HG03139 (cell line): ENCODE measurements at regions not wholly inside any gene's neighbourhood (a gene's known extent, or its start where the extent isn't known, plus 50 kb on each side); places are given as distances from the start of the nearest gene placed in this dataset.
"Not testable (repeated sequence)": the region's sequence is repeated elsewhere in the genome, so short reads cannot be mapped to it uniquely, and the experiment has no call there.

Source experiments
- ATAC-seq: cut with Tn5 transposase; IDR thresholded peaks from one replicate; pipeline ENCODE4 v1.9.1; 2021; ENCODE audit not compliant: unreplicated experiment

DNA sequence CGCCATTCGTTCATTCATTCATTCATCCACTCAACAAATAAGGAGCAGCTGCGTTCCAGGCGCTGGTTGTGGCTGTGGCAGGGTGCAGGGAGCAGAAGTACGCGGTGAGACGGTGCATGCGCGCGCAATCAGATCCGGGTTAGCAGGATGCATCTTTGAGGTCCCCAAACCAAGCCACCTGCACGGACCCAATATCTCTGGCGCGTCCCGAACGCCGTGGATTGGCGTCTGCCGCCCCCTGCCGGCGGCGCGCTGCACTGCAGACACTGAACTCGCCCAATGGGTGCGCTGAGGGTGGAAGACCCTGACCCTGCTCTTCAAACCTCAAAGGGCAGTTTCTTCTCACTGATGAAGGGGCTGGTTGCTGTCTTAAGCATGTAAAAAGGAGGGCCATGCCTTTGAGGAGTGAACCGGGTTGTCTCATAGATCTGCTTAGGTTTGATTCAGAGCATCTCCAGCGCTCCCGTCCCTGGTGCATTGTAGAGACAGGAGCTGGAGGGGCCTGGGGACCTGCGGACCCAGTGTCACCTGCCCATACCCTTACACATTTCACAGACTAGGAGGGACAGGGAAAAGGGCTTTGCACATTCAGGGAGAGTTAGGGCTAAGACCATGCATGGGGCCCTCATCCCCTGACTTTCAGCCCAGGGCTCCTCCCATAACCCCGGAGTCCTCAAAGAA lies 102.5 kb downstream of the RAMP3 start:
- ATAC-seq = peak; percentile 67

DNA sequence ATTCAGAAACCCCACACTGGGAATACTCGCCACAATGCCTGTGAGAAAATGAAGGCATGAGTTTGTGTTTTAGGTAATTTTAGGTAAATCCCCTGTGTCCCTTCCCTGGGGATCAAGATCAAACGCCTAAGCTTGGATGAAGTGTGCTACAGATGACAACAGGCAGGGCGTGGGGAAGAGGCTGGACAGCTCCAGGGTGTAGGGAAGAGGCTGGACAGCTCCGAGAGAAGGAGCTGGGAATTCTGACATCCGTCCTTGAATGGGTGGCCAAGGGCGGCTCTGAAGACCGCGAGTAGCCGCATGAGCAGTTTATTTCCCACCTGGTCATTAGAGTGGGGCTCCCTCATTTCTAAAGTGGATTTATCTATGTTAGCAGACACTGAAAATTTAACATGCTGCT lies 109.7 kb downstream of the RAMP3 start:
- ATAC-seq = no peak

- no peak for ATAC-seq
Measured at GRCh38 chr7:45268013-45268412, 110.4 kb downstream of the RAMP3 start.

- no peak for ATAC-seq
Measured at GRCh38 chr7:45269192-45269591, 111.6 kb downstream of the RAMP3 start.

DNA sequence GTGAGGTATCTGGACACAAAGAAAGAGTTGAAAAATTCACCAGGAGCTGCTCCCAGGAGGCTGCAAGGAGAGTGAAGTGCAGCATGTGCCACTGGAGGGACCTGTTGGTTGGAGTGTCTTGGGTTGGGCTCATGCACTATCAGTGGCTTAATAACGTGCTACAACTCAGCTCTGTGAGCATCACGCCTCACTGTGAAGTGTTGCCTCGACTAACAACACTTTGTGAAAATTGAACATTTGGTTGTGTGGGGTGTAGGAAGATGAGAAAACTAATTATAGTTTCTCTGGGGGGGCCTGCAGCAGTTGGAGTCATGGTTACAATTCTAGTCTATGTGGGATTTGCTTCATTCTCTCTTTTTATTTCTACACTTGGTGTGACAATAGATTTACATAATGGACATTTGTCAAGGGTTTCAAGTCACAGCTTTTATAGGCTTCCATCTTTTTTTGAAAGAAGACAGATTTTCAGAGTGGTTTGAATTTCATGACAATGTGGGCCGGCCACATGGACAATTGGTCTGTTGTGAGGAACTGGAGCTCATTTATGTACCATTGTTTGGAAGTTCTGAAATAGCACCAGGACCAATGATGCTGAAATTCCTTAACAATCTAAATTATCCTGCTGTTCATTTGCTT lies 121.3 kb downstream of the RAMP3 start:
- no peak for ATAC-seq

DNA sequence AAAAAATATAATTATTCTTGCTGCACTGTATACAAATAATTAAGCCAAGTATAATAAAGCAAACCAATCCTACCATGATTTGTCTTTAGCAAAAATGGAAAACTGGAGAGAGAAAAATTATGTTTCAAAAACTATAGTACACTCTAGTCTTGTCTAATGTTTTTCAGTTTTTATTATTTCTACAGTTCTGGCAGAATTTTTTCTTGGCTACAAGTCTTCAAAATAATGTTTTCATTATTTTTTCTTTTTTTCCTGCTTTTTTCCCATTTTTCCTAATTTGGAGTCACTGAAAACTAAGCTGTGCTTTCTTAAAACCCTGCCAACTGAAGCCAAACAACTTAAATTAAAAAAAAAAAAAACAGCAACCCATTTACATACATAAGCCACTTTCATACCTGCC lies 132.0 kb downstream of the RAMP3 start:
- ATAC-seq = not testable (repeated sequence)

- ATAC-seq = no peak
Measured at GRCh38 chr7:45290880-45291279, 133.3 kb downstream of the RAMP3 start.

DNA sequence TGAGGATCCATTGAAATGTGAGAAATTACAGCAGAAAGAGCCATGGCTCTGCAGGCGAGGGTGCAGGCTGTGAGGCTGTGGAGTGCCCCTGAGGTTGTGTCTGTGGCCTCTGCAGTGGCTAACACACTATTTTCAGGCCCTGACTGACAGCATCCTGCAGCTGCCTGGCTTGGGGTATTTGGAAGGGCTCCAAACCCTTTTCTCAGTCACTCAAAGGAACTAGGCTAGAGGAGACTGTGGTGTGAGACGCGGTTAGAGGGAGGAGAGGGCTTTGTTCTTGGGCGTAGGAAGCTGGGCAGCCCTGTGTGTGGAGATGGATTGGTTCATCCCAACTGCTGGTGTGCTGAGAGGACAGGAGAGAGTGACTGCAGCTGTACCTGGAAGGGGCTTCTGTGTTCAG lies 134.9 kb downstream of the RAMP3 start:
- ATAC-seq = no peak

DNA sequence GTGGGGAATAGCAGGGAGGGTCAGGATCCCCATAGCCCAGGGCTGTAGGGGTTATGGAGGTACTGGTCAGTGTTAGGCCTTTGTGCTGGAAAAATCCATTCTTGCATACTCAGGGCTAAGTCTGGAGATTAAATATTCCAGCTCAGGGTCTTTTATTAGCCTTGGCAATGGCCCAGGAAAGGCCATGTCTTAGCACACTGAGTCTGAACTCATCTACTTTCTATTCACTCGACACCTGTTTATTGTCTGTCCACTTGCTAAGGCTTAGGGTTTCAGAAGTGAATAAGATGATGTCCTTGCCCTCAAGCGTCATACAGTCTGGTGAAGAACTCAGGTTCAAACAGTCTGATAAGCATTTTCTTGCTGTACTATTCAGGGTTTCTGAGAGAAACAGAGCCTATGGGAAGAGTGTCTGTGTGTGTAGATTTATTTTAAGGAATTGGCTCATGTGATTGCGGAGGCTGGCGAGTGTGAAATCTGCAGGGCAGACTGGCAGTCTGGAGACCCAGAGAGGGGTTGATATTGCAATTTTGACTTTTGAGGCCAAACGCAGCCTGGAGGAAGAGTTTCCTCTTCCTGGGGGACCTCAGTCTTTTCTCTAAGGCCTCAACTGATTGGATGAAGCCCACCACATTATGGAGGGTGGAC lies 135.8 kb downstream of the RAMP3 start:
- no peak for ATAC-seq

DNA sequence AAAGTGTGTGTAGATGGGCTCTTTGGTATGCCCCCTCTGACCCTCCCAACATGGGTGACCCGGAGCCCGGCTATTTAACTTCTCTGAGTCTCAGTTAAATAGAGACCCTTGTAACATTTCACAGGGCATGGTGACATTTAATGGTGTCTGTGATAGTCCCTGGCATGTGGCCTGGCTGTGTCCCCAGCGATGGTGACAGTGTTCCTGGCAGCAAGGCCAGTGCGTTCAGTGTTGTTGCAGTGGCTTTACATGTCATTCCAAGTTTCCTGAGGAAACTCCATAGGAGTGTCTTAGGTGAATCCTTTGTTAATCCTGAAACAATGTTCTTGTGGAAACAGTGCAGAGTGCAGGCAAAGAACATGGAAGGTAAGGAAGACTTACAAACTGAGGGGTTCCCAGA lies 137.0 kb downstream of the RAMP3 start:
- no peak for ATAC-seq

DNA sequence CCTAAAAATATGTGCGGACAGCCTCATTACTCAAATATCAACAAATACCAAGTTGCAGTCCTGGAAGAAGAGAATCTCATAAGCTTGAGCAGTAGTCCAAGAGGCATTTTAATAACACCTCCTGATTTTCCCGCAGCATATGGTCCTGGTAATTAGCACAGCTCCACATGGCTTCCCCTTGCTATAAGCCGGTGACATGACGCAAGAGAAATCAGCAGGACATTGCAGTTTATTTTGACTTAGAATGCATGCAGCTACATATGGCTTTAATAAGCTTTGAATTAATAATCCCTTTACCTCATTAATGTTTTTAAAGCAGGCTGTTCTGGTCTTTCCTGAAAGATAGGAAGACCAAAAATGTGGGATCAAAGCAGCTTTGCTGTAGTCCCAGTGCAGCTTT lies 137.6 kb downstream of the RAMP3 start:
- no peak for ATAC-seq

- no peak for ATAC-seq
Measured at GRCh38 chr7:45296748-45297147, 139.2 kb downstream of the RAMP3 start.

DNA sequence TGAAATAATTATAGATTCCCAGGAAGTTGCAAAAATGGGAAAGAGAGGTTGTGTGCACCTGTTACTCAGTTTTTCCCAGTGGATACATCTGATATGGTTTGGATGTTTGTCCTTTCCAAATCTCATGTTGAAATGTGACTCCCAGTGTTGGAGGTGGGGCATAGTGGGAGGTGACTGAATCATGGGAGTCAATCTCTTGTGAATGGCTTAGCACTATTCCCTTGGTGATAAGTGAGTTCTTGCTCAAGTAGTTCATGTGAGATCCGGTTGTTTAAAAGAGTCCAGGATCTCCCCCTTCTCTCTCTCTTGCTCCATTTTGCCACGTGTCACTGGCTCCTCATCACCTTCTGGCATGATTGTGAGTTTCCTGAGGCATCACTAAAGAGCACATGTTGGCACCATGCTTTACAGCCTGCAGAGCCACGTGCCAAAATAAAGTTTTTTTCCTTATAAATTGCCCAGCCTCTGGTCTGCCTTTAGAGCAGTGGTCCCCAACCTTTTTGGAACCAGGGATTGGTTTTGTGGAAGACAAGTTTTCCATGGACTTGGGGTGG lies 149.2 kb downstream of the RAMP3 start:
- ATAC-seq = no peak

DNA sequence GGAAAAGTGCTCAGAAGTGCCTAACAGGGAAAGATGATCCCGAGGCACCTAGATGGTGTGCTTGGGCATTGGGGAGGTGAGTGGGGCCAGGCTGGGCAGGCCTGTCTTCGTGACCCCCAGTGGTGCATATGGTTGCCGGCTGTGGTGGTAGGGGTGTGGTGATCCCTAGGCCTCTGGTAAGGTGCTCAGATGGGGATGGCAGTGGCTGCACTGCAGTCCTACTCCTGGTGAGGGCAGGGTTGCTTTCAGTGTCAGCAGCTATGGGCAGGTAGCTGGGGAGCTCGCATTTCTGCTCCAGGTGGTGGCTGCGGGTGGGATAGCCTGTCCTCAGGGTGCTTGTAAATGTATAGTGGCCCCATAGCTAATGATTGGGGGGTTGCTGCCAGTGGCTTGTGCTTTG lies 154.0 kb downstream of the RAMP3 start:
- no peak for ATAC-seq

GRCh38 chr7:45315512-45315911 lies 157.9 kb downstream of the RAMP3 start:
- ATAC-seq = not testable (repeated sequence)

DNA sequence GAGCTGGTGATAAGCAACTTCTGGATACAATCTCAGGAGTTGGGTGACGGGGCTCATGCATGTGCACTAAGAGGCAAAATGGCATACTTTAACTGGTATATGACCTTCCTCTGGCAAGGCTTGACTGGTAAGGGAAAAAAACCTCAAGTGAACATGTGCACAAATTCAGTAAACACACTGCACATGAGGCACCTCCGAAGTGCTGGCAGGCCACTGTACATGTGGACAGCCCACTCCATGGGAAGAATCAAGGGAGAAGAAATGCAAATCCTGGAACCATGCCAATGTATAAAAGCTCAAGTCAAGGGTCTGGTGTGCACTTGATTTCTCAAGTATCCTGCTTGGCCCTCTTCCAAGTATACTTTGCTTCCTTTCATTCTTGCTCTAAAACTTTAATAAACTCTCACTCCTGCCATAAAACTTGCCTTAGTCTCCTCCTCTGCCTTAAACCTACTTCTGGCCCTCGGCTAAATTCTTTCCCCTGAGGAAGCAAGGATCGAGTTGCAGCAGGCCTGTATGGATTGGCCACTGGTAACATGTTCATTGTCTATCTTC lies 167.2 kb downstream of the RAMP3 start:
- no peak for ATAC-seq

DNA sequence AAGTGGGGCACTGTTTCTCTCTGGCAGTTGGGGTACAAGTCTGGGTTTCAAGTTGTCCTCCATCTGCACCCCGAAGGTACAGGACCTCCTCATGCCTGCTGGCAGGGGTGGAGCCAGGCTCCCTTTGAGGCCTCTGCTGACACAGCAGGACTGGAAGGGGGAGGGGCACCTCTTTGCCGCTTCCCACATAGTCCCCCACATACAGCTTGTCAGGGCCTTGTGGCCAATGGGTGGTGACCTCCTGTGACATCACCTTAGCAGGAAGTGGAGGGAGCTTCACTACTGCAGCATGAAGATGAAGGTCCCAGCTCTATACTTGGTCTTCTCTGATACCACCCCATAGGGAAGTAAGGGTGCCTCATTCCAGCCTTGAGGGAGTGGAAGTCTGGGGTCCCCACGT lies 167.8 kb downstream of the RAMP3 start:
- ATAC-seq = no peak

DNA sequence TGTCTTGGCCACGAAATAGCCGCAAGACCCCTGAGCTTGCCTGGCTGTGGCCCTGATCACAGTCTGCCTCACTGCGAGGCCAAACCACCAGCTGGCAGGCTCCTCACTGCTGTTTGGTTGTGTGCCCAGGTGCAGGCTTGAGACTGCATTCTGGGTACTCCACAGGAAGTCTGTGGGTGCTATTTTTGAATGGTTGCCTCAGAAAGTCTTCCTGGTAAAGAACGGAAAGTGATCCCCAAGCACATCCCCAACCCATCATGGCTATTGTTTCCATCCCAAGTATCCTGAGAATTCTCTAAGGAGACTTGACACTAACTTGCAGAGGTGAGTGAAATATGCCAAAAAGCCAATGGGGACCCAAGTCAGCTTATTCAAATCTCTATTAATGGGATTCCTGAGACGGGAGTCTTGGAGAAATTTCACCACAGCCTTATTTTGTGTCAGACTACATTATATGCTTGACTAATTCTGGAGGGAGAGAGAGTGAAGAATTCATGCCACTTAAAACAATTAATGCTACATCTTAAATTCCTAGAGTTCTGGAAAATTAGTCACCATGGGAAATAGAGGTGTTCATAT lies 170.9 kb downstream of the RAMP3 start:
- ATAC-seq = no peak

DNA sequence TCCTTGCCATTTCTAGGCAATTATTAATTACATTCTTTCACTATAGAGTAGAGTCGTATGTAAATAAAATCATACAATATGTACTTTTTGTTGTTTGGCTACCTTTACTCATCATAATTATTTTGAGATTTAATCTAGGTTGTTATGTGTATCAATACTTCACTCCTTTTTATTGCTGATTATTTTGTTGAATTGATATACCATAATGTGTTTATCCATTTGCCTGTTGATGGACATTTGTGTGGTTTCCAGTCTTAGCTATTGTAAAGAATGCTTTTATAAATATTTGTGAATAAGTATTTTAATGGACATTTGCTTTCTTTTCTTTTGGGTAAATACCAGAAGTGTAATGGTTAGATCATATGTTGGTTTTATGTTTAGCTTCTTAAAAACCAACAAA lies 174.0 kb downstream of the RAMP3 start:
- ATAC-seq = no peak

- ATAC-seq = not testable (repeated sequence)
Measured at GRCh38 chr7:45335024-45335423, 177.4 kb downstream of the RAMP3 start.

- no peak for ATAC-seq
Measured at GRCh38 chr7:45342236-45342635, 184.6 kb downstream of the RAMP3 start.
